ENCODE measurements at regions not wholly inside any gene's neighbourhood (a gene's known extent, or its start where the extent isn't known, plus 50 kb on each side); places are given as distances from the start of the nearest gene placed in this dataset.

DNA sequence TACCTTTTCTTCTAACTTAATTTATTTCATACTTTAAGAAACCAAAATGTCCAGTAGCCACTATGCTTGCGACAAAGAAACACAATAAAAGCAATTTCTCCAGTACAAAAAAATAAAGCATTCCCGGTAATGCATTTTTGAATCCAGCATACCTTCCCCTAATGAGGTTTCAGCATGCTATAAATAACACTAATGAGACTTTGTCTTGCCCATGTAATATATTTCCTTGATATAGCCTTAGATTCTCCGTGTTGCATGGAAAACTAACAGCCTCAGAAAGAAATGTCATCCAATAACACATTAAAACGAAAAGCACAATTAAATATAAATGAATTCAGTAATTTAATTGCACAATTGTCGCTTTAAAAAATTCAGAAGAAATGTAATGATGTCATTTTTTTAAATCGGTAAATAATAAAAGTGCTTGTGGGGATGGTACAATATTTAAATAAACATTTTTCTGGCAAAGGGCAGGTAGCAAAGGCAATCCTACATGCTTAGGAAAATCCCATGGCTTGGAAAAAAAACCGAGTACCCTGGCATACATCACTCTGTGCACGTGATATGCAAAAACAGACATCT, 225.2 kb upstream of the PPARGC1A start:
- DNase-seq (ENCODE audit: low spot score): no peak
- TF ChIP-seq, protein P1, sequence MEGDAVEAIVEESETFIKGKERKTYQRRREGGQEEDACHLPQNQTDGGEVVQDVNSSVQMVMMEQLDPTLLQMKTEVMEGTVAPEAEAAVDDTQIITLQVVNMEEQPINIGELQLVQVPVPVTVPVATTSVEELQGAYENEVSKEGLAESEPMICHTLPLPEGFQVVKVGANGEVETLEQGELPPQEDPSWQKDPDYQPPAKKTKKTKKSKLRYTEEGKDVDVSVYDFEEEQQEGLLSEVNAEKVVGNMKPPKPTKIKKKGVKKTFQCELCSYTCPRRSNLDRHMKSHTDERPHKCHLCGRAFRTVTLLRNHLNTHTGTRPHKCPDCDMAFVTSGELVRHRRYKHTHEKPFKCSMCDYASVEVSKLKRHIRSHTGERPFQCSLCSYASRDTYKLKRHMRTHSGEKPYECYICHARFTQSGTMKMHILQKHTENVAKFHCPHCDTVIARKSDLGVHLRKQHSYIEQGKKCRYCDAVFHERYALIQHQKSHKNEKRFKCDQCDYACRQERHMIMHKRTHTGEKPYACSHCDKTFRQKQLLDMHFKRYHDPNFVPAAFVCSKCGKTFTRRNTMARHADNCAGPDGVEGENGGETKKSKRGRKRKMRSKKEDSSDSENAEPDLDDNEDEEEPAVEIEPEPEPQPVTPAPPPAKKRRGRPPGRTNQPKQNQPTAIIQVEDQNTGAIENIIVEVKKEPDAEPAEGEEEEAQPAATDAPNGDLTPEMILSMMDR (IDR thresholded peaks at IDR 0.05; ENCODE audit: borderline replicate concordance, control extremely low read depth, extremely low read depth, insufficient read depth, missing control alignments): no peak
- in situ Hi-C loops (cut with MboI; ENCODE audit: low sequenced_read_pairs, unreplicated experiment): no loop called here

DNA sequence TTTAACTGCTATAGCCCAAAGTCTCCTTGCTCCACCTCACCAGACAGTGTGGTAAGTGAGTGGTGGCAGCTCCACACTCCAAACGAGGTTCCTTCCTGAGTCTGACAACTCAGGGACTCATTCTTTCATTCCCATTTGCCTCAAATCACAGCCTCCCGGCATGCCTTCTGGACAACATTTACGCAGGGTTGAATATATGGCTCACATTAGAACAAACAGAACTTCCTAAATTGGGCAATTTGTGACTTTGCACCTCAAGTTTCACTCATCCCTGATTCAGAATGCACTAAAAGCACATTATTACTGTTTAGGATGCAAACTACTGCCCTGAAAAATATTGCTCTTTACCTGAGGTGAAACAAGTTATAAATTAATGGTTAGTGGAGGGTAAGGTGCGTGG, 224.6 kb upstream of the PPARGC1A start:
- in situ Hi-C loops (cut with MboI; ENCODE audit: low sequenced_read_pairs, unreplicated experiment): no loop called here
- DNase-seq (ENCODE audit: low spot score): no peak
- TF ChIP-seq, protein P1 (IDR thresholded peaks at IDR 0.05; ENCODE audit: borderline replicate concordance, control extremely low read depth, extremely low read depth, insufficient read depth, missing control alignments): no peak

DNA sequence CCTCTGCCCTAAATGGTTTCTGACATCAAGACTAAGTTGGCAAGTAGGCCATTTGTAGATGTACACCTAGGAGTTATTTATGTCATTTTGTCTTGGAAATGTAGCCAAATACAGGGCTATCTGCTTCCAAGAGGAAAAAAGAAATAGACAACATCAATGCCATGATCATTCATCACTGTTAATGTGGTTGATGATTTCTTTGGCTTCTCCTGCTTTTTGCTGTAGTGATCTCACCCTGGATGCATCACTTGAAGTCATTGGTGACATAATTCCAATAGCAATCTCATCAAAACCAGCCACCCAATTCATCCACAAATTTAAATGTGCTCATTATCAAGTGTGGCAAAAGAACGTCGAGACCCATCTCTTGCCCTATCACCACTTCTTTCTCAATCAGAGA, 222.6 kb upstream of the PPARGC1A start:
- TF ChIP-seq, protein P1 (IDR thresholded peaks at IDR 0.05; ENCODE audit: borderline replicate concordance, control extremely low read depth, extremely low read depth, insufficient read depth, missing control alignments): no peak
- no peak for DNase-seq (ENCODE audit: low spot score)
- in situ Hi-C loops (cut with MboI; ENCODE audit: low sequenced_read_pairs, unreplicated experiment): no loop called here

DNA sequence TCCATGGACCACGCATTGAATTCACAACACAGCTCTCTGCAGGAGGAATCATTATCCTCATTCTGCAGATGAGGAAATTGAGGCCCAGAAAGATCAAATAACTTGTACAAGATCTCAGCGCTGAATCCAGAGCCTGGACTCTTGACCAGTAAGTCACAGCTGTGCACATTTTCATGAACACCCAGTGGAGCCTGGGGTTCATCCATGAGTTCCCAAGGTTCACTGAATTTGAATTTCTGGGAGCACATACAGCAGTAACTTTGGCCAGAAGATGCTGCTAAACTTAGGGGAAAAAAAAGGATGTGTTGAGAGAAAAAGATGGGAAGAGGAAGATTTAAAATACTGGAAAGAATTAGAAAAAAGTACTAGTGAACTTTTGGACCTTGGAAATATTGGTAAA, 218.7 kb upstream of the PPARGC1A start:
- no peak for DNase-seq (ENCODE audit: low spot score)
- in situ Hi-C loops (cut with MboI; ENCODE audit: low sequenced_read_pairs, unreplicated experiment): no loop called here

DNA sequence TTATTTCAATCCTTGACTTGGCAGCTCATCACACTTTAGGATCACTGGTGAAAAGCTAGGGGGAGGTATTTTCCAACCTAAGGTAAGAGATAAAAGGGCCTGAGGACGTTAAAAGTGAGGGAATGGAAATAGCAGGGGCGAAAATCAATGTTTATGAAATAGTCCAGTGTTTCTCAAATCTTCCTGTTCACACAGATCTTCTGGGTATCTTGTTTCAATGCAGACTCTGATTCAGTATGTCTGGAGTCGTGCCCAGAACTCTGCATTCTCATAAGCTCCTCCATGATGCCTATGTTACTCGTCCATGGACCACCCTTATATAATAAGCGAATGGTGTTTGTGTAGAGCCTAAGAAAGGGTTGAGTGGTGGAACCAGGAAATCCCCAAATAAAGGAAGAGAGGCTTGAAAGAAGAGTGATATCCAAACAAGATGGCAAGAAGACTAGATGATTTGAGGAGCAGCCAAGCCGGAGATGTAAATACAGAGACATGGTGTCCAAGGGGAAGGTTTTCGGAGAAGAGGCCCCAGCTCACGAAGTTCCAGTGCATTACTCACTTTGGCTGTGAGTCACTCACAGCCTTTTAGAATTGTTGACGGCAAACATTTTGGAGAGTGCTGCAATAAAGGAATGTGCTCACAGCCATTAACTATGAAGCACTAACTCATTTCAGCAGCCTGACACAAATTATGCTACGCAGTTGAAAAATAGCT, 215.6 kb upstream of the PPARGC1A start:
- DNase-seq (ENCODE audit: low spot score): no peak
- in situ Hi-C loops (cut with MboI; ENCODE audit: low sequenced_read_pairs, unreplicated experiment): no loop called here

More for the DNA sequence above, 218.7 kb upstream of the PPARGC1A start:
- TF ChIP-seq, protein P1 (IDR thresholded peaks at IDR 0.05; ENCODE audit: borderline replicate concordance, control extremely low read depth, extremely low read depth, insufficient read depth, missing control alignments): no peak

DNA sequence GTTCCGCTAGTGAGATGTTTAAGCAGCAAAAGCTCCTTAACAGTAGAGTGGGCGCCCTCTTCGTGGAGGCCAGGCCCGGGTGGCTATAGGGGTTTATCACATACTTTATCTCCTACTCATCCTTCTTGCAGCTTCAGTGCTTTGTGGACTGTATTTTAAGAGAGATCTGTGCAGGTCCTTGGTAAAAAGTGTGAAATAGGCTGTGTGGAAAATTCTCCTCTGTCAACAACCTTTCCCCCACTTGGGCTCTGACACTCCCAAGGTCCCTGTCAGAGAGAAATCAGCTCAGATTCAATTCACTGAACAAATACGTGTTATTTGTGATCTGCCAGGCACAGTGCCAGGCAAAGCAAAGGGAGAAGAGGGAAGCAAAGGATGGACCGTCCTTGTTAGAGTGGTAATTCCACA, 214.3 kb upstream of the PPARGC1A start:
- DNase-seq (ENCODE audit: low spot score): no peak
- TF ChIP-seq, protein P1 (IDR thresholded peaks at IDR 0.05; ENCODE audit: borderline replicate concordance, control extremely low read depth, extremely low read depth, insufficient read depth, missing control alignments): no peak
- in situ Hi-C loops (cut with MboI; ENCODE audit: low sequenced_read_pairs, unreplicated experiment): no loop called here

More for the DNA sequence above, 215.6 kb upstream of the PPARGC1A start:
- TF ChIP-seq, protein P1 (IDR thresholded peaks at IDR 0.05; ENCODE audit: borderline replicate concordance, control extremely low read depth, extremely low read depth, insufficient read depth, missing control alignments): no peak
